GM18526 (cell line): ENCODE measurements at regions not wholly inside any gene's neighbourhood (a gene's known extent, or its start where the extent isn't known, plus 50 kb on each side); places are given as distances from the start of the nearest gene placed in this dataset.

ENCODE experiments used
- POLR2A ChIP-seq: IDR thresholded peaks from 3 replicates; pipeline ENCODE4 v1.6.1; 2011; ENCODE audit not compliant: insufficient read length; ENCODE audit errors: extremely low read depth

GRCh38 chr1:38615680-38616079, 243.9 kb downstream of the RRAGC start:
- no peak for TF ChIP-seq POLR2A

GRCh38 chr1:38614861-38615260, 244.7 kb downstream of the RRAGC start:
- TF ChIP-seq POLR2A: no peak

GRCh38 chr1:38613996-38614395, 245.6 kb downstream of the RRAGC start:
- TF ChIP-seq POLR2A: no peak

- no peak for TF ChIP-seq POLR2A
Observed at GRCh38 chr1:38612951-38613350, 246.6 kb downstream of the RRAGC start.

GRCh38 chr1:38611664-38612211, 247.8 kb downstream of the RRAGC start:
- TF ChIP-seq POLR2A: no peak

- TF ChIP-seq POLR2A: no peak
Observed at GRCh38 chr1:38609166-38610025, 250.2 kb downstream of the RRAGC start.

- TF ChIP-seq POLR2A: no peak
Observed at GRCh38 chr1:38608202-38608864, 251.2 kb downstream of the RRAGC start.

GRCh38 chr1:38607526-38607925, 252.0 kb downstream of the RRAGC start:
- TF ChIP-seq POLR2A: no peak

GRCh38 chr1:38605063-38605462, 254.5 kb downstream of the RRAGC start:
- TF ChIP-seq POLR2A: no peak

- TF ChIP-seq POLR2A: no peak
Observed at GRCh38 chr1:38603907-38604306, 255.7 kb downstream of the RRAGC start.

GRCh38 chr1:38600905-38601304, 258.7 kb downstream of the RRAGC start:
- no peak for TF ChIP-seq POLR2A

GRCh38 chr1:38600286-38600685, 259.3 kb downstream of the RRAGC start:
- TF ChIP-seq POLR2A: no peak

- TF ChIP-seq POLR2A: no peak
Observed at GRCh38 chr1:38598118-38598517, 261.5 kb downstream of the RRAGC start.

GRCh38 chr1:38589036-38589435, 270.5 kb downstream of the RRAGC start:
- TF ChIP-seq POLR2A: no peak

GRCh38 chr1:38587766-38588165, 271.8 kb downstream of the RRAGC start:
- TF ChIP-seq POLR2A: no peak

- TF ChIP-seq POLR2A: no peak
Observed at GRCh38 chr1:38586993-38587646, 272.5 kb downstream of the RRAGC start.
